Right lobe of liver (tissue), 6 donors: ENCODE measurements at regions not wholly inside any gene's neighbourhood (a gene's known extent, or its start where the extent isn't known, plus 50 kb on each side); places are given as distances from the start of the nearest gene placed in this dataset.
A peak's percentile ranks its signal among the peaks of the same experiment; 100 is the strongest.
"Not testable (repeated sequence)": the region's sequence is repeated elsewhere in the genome, so short reads cannot be mapped to it uniquely, and the experiment has no call there.

Experiments used
- ATAC-seq, 4 donors: fragments of 200-7000 bp; cut with Tn5 transposase; one replicate each; pipeline ENCODE4 v1.9.1; 2020; ENCODE audit warnings: mild to moderate bottlenecking in 4 of 4, moderate library complexity in 4 of 4
- DNase-seq, 3 donors: peaks; one replicate each; pipeline ENCODE4 v3.0.0-alpha.2; 2020
- H3K27ac ChIP-seq, 3 donors: fragments of 200-600 bp; one replicate each; pipeline ENCODE4 v1.8.0; 2022
- H3K27me3 ChIP-seq, 2 donors: fragments of 200-600 bp; one replicate each; pipeline ENCODE4 v1.8.0; 2022
- H3K36me3 ChIP-seq, 4 donors: fragments of 200-600 bp; sonication (generic) in 1 of 4; one replicate each; pipeline versions ENCODE4 v1.5.1 to v1.8.0; 2017 to 2022; ENCODE audit warnings: control low read depth in 1 of 4
- H3K4me1 ChIP-seq, 4 donors: fragments of 200-600 bp; sonication (generic) in 1 of 4; one replicate each; pipeline versions ENCODE4 v1.5.1 to v1.8.0; 2017 to 2022; ENCODE audit warnings: control low read depth in 1 of 4
- H3K4me3 ChIP-seq, 3 donors: fragments of 200-600 bp; one replicate each; pipeline ENCODE4 v1.8.0; 2022
- H3K9me3 ChIP-seq, 4 donors: fragments of 200-600 bp; sonication (generic) in 1 of 4; one replicate each; pipeline versions ENCODE4 v1.5.1 to v1.8.0; 2017 to 2022; ENCODE audit warnings: control low read depth in 1 of 4
- CTCF ChIP-seq, 4 donors: fragments of 200-600 bp in 3 of 4; fragments of 450-650 bp in 1 of 4; IDR thresholded peaks; one replicate each; pipeline versions ENCODE4 v1.5.1 to v1.8.0; 2016 to 2022; ENCODE audit warnings: antibody characterized with exemption in 4 of 4, mild to moderate bottlenecking in 2 of 4
- POLR2A ChIP-seq: fragments of 450-650 bp; IDR thresholded peaks from one replicate; pipeline ENCODE4 v1.6.1; 2017; ENCODE audit warnings: antibody characterized with exemption, mild to moderate bottlenecking
- WGBS: methylation state at CpG from one replicate; pipeline ENCODE4 v1.1.6; 2018; ENCODE audit warnings: low coverage, low lambda C conversion rate; ENCODE audit not compliant: insufficient coverage; ENCODE audit errors: missing lambda C conversion rate; 5-methylcytosine and 5-hydroxymethylcytosine counted together
- intact Hi-C, 2 donors: fragments of 100-400 bp; cut with DNase I; formaldehyde crosslinking; loops; one replicate each; pipeline versions ENCODE4 v1.11.2 to v1.14.1; 2022
- donor health status: DM: no; HTN: yes; CAD: no.
- donor health status: DM: no; HTN: no; CAD: no.
- donor health status: DM: no; HTN: no; CAD: no.
- donor health status: DM: no; HTN: yes; CAD: no.
- donor health status: DM: no; HTN: yes; CAD: no.

- H3K4me3 ChIP-seq = no peak overlapping the region
- H3K4me1 ChIP-seq = no peaks in the 10 kb centered on the region
- no peak overlapping the region for H3K27ac ChIP-seq
- ATAC-seq (no peak), DNase-seq (no peak)
- intact Hi-C loops = no loop called here
- 28% methylated on average over 3 of the region's 3 CpGs for WGBS
- no peaks in the 10 kb centered on the region for H3K27me3 ChIP-seq
- no peaks in the 10 kb centered on the region for H3K9me3 ChIP-seq
- H3K36me3 ChIP-seq = no peaks in the 10 kb centered on the region
- TF ChIP-seq CTCF (IDR thresholded peaks at IDR 0.05) (no peak), POLR2A (no peak)
Observed at GRCh38 chr3:193168931-193169330, 72.1 kb upstream of the PLAAT1 start.

GRCh38 chr3:193174140-193174539 lies 66.9 kb upstream of the PLAAT1 start:
- ATAC-seq (no peak), DNase-seq (no peak)
- Histone ChIP-seq H3K4me3 (no peak overlapping the region), H3K9me3 (no peaks in the 10 kb centered on the region), H3K27ac (no peak overlapping the region), H3K36me3 (no peaks in the 10 kb centered on the region), H3K27me3 (no peaks in the 10 kb centered on the region), H3K4me1 (no peaks in the 10 kb centered on the region)
- WGBS = 86% methylated on average over 1 of the region's 1 CpG
- TF ChIP-seq CTCF (IDR thresholded peaks at IDR 0.05) = no peak
- TF ChIP-seq POLR2A = no peak
- intact Hi-C loops = no loop called here

GRCh38 chr3:193179332-193180012 lies 61.5 kb upstream of the PLAAT1 start:
- H3K36me3 ChIP-seq, intact Hi-C loops, H3K27ac ChIP-seq, H3K27me3 ChIP-seq, H3K4me1 ChIP-seq, DNase-seq, H3K4me3 ChIP-seq, ATAC-seq, H3K9me3 ChIP-seq: not testable (repeated sequence)
- 36% methylated on average over 5 of the region's 8 CpGs for WGBS

- Histone ChIP-seq H3K4me3 (no peak overlapping the region), H3K36me3 (no peaks in the 10 kb centered on the region), H3K27me3 (peaks cover 0 to 3% of the 10 kb centered on the region in 2 donors), H3K4me1 (no peaks in the 10 kb centered on the region), H3K27ac (no peak overlapping the region), H3K9me3 (no peaks in the 10 kb centered on the region)
- no peak for DNase-seq
- TF ChIP-seq POLR2A (no peak), CTCF (IDR thresholded peaks at IDR 0.05) (no peak)
- intact Hi-C loops = no loop called here
- ATAC-seq = no peak
- 48% methylated on average over 6 of the region's 6 CpGs for WGBS
Observed at GRCh38 chr3:193187070-193187722, 53.8 kb upstream of the PLAAT1 start.

GRCh38 chr3:193190146-193190786 lies 50.8 kb upstream of the PLAAT1 start:
- no peaks in the 10 kb centered on the region for H3K4me1 ChIP-seq
- intact Hi-C loops = no loop called here
- H3K27ac ChIP-seq = no peak overlapping the region
- DNase-seq (no peak), ATAC-seq (peak; percentile 52 to 70 (median 56))
- no peaks in the 10 kb centered on the region for H3K9me3 ChIP-seq
- H3K36me3 ChIP-seq = no peaks in the 10 kb centered on the region
- peaks cover 0 to 3% of the 10 kb centered on the region in 2 donors for H3K27me3 ChIP-seq
- H3K4me3 ChIP-seq = no peak overlapping the region
- peak; percentile 24 to 42 (median 26) for TF ChIP-seq CTCF (IDR thresholded peaks at IDR 0.05)
- no peak for TF ChIP-seq POLR2A
- WGBS = 27% methylated on average over 2 of the region's 2 CpGs
